GM12873 (cell line): ENCODE measurements at regions not wholly inside any gene's neighbourhood (a gene's known extent, or its start where the extent isn't known, plus 50 kb on each side); places are given as distances from the start of the nearest gene placed in this dataset.

ENCODE experiments used
- CTCF ChIP-seq: IDR thresholded peaks from 2 replicates; pipeline ENCODE4 v1.5.1; 2012; ENCODE audit warnings: low read depth, mild to moderate bottlenecking, moderate library complexity, low read length, control low read depth; ENCODE audit not compliant: insufficient read depth; ENCODE audit errors: missing control alignments

GRCh38 chr6:73941892-73942291 is 245.9 kb downstream of the CD109 start:
- TF ChIP-seq CTCF, result no peak

GRCh38 chr6:73937805-73938204 is 241.8 kb downstream of the CD109 start:
- no peak for TF ChIP-seq CTCF

GRCh38 chr6:73932866-73933265 is 236.9 kb downstream of the CD109 start:
- no peak for TF ChIP-seq CTCF

- TF ChIP-seq CTCF, result no peak
These were observed 233.4 kb downstream of the CD109 start for GRCh38 chr6:73929405-73929804.

GRCh38 chr6:73927421-73927820 is 231.4 kb downstream of the CD109 start:
- no peak for TF ChIP-seq CTCF

GRCh38 chr6:73923905-73924485 is 228.0 kb downstream of the CD109 start:
- no peak for TF ChIP-seq CTCF

GRCh38 chr6:73903155-73903554 is 207.2 kb downstream of the CD109 start:
- TF ChIP-seq CTCF, result no peak
